PC-3 (cell line): ENCODE measurements at regions not wholly inside any gene's neighbourhood (a gene's known extent, or its start where the extent isn't known, plus 50 kb on each side); places are given as distances from the start of the nearest gene placed in this dataset.

Source experiments
- CTCF ChIP-seq: fragments of 300-600 bp; sonication (generic); conservative IDR thresholded peaks from 2 replicates; pipeline ENCODE4 v1.5.1; 2017; ENCODE audit warnings: antibody characterized with exemption, low read depth, mild to moderate bottlenecking, low read length
- EZH2 ChIP-seq: fragments of 300-600 bp; sonication (generic); IDR thresholded peaks from one replicate; pipeline ENCODE4 v1.6.1; 2017; ENCODE audit warnings: antibody characterized with exemption, mild to moderate bottlenecking, low read length; ENCODE audit not compliant: unreplicated experiment

- TF ChIP-seq CTCF (no peak), EZH2 (no peak)
Measured at GRCh38 chr9:13939134-13939533, 374.8 kb downstream of the NFIB start.
